ENCODE measurements at regions not wholly inside any gene's neighbourhood (a gene's known extent, or its start where the extent isn't known, plus 50 kb on each side); places are given as distances from the start of the nearest gene placed in this dataset.
"Not testable (repeated sequence)": the region's sequence is repeated elsewhere in the genome, so short reads cannot be mapped to it uniquely, and the experiment has no call there.

- H3K9me3 ChIP-seq = no peaks in the 10 kb centered on the region
- no peak for ATAC-seq
- DNase-seq = no peak
- intact Hi-C loops (cut with DNase I; ENCODE audit: low total_unique reads) (no loop called here), in situ Hi-C loops (cut with MboI; ENCODE audit: low sequenced_read_pairs in 4 of 4) (no loop called here)
- H3K27me3 ChIP-seq = no peaks in the 10 kb centered on the region
- TF ChIP-seq CTCF (IDR thresholded peaks at IDR 0.05 in 4 of 5, conservative IDR thresholded peaks at IDR 0.05 in 1 of 5) (no peak), POLR2A (IDR thresholded peaks at IDR 0.05) (no peak)
- H3K27ac ChIP-seq = no peak overlapping the region
- no peak overlapping the region for H3K4me3 ChIP-seq
- no peaks in the 10 kb centered on the region for H3K36me3 ChIP-seq
- no peaks in the 10 kb centered on the region for H3K4me1 ChIP-seq
Measured at GRCh38 chr9:109652971-109653370, 127.0 kb upstream of the PALM2AKAP2 start.

GRCh38 chr9:109653470-109653869 is 126.5 kb upstream of the PALM2AKAP2 start:
- Histone ChIP-seq H3K9me3 (no peaks in the 10 kb centered on the region), H3K4me1 (no peaks in the 10 kb centered on the region), H3K27me3 (no peaks in the 10 kb centered on the region), H3K27ac (no peak overlapping the region), H3K4me3 (no peak overlapping the region), H3K36me3 (no peaks in the 10 kb centered on the region)
- TF ChIP-seq CTCF (IDR thresholded peaks at IDR 0.05 in 4 of 5, conservative IDR thresholded peaks at IDR 0.05 in 1 of 5) (no peak), POLR2A (IDR thresholded peaks at IDR 0.05) (no peak)
- in situ Hi-C loops (cut with MboI; ENCODE audit: low sequenced_read_pairs in 4 of 4) = no loop called here
- no peak for DNase-seq
- intact Hi-C loops (cut with DNase I; ENCODE audit: low total_unique reads) = no loop called here
- ATAC-seq = no peak

GRCh38 chr9:109663978-109664377 is 116.0 kb upstream of the PALM2AKAP2 start:
- H3K36me3 ChIP-seq; H3K4me1 ChIP-seq; DNase-seq; H3K9me3 ChIP-seq; H3K4me3 ChIP-seq; intact Hi-C loops (cut with DNase I; ENCODE audit: low total_unique reads); H3K27me3 ChIP-seq; in situ Hi-C loops (cut with MboI; ENCODE audit: low sequenced_read_pairs in 4 of 4); H3K27ac ChIP-seq; ATAC-seq: not testable (repeated sequence)

GRCh38 chr9:109665736-109666135 is 114.3 kb upstream of the PALM2AKAP2 start:
- H3K9me3 ChIP-seq; ATAC-seq; H3K27ac ChIP-seq; in situ Hi-C loops (cut with MboI; ENCODE audit: low sequenced_read_pairs in 4 of 4); H3K36me3 ChIP-seq; intact Hi-C loops (cut with DNase I; ENCODE audit: low total_unique reads); H3K4me3 ChIP-seq; H3K4me1 ChIP-seq; DNase-seq; H3K27me3 ChIP-seq: not testable (repeated sequence)

GRCh38 chr9:109681301-109681700 is 98.7 kb upstream of the PALM2AKAP2 start:
- no peak for DNase-seq
- TF ChIP-seq CTCF (IDR thresholded peaks at IDR 0.05 in 4 of 5, conservative IDR thresholded peaks at IDR 0.05 in 1 of 5) (no peak), POLR2A (IDR thresholded peaks at IDR 0.05) (no peak)
- intact Hi-C loops (cut with DNase I; ENCODE audit: low total_unique reads) (no loop called here), in situ Hi-C loops (cut with MboI; ENCODE audit: low sequenced_read_pairs in 4 of 4) (no loop called here)
- ATAC-seq = no peak
- Histone ChIP-seq H3K9me3 (no peaks in the 10 kb centered on the region), H3K27me3 (no peaks in the 10 kb centered on the region), H3K27ac (no peak overlapping the region), H3K36me3 (no peaks in the 10 kb centered on the region), H3K4me1 (no peaks in the 10 kb centered on the region), H3K4me3 (no peak overlapping the region)

GRCh38 chr9:109682227-109682626 is 97.8 kb upstream of the PALM2AKAP2 start:
- Histone ChIP-seq H3K36me3 (no peaks in the 10 kb centered on the region), H3K27me3 (no peaks in the 10 kb centered on the region), H3K27ac (no peak overlapping the region), H3K9me3 (no peaks in the 10 kb centered on the region), H3K4me1 (no peaks in the 10 kb centered on the region), H3K4me3 (no peak overlapping the region)
- DNase-seq = no peak
- no peak for TF ChIP-seq CTCF (IDR thresholded peaks at IDR 0.05 in 4 of 5, conservative IDR thresholded peaks at IDR 0.05 in 1 of 5)
- no peak for TF ChIP-seq POLR2A (IDR thresholded peaks at IDR 0.05)
- intact Hi-C loops (cut with DNase I; ENCODE audit: low total_unique reads) = no loop called here
- ATAC-seq = no peak
- in situ Hi-C loops (cut with MboI; ENCODE audit: low sequenced_read_pairs in 4 of 4) = no loop called here

Measured in gastrocnemius medialis (tissue), 4 donors.